ENCODE measurements at regions not wholly inside any gene's neighbourhood (a gene's known extent, or its start where the extent isn't known, plus 50 kb on each side); places are given as distances from the start of the nearest gene placed in this dataset.

DNA sequence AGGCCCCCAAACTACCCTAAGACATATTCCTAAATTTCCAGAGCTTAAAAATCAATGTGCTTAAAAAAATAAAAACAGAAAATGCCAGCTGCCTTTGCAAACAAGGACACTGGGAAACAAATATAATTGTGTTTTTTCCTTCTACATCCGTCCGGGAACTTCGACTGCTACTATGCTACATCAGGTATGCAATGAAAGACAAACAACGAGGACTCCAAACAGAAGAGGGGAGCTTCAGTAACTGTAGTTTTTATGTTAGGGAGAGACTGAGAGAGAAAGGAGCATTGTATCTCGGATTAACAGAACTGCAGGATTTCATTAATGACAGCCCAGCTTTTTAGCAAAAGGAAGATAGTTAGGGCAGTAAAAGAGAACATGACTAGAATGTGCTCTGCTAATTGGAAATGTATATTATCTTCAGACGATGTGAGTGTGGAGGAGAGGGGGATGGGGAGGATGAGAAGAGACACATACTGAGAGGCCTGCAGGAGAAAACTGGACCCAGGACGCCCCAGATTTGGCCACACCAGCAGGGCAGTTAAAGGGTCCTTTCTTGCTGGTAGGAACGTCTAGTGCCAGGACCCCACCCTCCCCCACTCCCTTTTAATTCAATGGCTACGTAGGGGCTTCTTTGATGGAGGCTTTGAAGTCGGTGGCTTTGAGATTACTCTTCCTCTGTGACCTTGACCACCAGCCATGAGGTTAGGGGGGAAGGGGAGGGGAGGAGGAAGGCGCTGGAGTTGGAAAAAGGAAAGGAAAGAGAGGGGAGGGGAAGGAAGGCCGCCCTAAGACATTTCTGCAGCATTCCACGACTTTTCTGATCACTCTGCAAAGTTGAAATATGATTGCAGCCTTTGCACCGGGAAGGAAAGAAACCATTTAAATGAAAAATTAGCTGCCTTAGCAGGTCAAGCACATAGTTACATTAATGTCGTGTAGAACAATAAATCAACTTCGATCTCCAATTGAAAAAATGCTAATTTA, 187.1 kb downstream of the BLID start:
- no peak for TF ChIP-seq CTCF (IDR thresholded peaks at IDR 0.05; ENCODE audit: extremely low read depth, missing control alignments)
- DNase-seq (ENCODE audit: low spot score), result no peak

DNA sequence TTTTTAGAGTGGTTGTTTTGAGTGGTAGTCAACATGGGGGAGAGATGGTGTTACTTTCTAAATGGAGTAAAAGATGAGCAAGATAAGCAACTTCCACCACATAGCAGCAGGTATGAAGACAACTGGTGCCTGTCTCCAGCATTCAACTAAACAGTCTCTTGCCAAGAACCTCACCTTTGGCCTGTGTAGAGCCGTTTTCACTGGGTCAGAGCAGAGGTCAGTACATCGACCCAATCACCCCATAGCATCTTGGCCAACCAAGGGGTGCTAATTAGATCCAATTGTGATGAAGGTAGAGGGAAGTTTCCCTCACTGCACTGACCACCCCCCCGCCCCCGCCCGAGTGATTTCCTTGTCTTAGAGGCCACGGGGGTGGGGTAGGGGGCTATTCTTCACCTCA, 188.2 kb downstream of the BLID start:
- no peak for TF ChIP-seq CTCF (IDR thresholded peaks at IDR 0.05; ENCODE audit: extremely low read depth, missing control alignments)
- DNase-seq (ENCODE audit: low spot score), result no peak

DNA sequence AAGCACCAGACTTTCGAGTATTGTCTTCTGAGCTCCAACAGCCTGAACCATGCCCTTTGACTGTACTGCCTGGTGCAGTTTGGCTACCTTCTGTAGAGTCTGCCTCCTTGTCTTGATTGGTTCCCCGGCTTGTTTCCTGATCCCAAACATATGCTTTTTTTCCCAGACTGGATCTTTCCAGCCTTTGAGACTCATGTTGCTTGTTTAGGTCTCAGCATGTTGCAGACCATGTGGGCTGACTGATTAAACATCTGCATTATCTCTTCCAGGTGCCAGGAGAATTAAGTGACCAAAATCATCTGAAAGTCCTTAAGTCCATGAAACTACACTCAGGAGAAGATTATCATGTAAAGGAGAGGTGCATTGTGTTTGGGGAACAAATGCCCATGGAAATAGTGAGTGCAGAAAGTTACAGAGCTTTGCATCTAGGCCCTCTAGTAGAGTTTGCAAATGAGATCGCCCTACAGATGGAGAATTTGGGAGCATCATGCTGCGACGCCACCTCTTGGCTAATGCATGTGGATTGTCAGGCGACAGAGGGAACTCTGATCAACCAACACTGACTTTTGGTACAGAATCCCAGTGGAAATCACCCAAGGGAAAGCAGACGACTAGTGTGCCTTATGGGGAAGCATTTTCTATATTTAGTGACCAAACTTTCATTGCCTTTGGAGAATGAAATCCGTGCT, 188.8 kb downstream of the BLID start:
- TF ChIP-seq CTCF (IDR thresholded peaks at IDR 0.05; ENCODE audit: extremely low read depth, missing control alignments), result no peak
- DNase-seq (ENCODE audit: low spot score), result no peak

DNA sequence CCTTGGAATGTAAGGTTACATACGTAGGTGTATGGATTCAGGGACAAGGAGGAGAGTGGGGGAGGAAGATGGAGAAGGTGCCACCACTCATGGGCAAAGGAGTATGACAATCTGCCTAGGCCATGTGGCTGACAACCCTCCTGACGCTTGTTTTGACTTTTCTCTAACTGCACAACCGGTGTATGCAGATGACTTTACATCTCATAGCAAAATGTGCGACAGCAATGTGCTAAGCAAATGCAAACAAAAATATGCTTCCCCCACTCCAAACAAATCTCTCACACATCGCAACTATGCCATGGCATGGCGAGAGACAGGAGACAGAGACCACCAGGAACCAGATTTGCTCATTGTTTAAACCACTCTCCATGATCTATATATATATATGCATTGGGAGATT, 191.8 kb downstream of the BLID start:
- no peak for DNase-seq (ENCODE audit: low spot score)
- no peak for TF ChIP-seq CTCF (IDR thresholded peaks at IDR 0.05; ENCODE audit: extremely low read depth, missing control alignments)

DNA sequence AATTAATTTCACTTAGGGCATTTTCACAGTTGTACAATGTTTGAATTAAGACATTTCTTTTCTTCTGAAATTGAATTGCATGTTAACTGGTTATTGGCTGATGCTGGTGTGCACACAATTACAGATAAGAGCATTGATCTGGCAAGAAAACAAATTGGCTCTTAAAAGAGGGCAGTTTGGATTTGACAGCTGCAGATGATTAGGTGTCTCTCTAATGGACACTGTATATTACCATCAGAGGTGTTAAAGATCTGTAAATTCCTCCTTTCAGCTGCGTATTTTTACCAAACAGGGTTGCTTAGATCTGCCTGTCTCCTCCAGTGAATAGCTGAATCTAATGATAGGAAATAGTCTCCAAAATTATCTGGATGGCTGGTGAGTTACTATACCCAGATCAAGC, 198.5 kb downstream of the BLID start:
- no peak for TF ChIP-seq CTCF (IDR thresholded peaks at IDR 0.05; ENCODE audit: extremely low read depth, missing control alignments)
- no peak for DNase-seq (ENCODE audit: low spot score)

DNA sequence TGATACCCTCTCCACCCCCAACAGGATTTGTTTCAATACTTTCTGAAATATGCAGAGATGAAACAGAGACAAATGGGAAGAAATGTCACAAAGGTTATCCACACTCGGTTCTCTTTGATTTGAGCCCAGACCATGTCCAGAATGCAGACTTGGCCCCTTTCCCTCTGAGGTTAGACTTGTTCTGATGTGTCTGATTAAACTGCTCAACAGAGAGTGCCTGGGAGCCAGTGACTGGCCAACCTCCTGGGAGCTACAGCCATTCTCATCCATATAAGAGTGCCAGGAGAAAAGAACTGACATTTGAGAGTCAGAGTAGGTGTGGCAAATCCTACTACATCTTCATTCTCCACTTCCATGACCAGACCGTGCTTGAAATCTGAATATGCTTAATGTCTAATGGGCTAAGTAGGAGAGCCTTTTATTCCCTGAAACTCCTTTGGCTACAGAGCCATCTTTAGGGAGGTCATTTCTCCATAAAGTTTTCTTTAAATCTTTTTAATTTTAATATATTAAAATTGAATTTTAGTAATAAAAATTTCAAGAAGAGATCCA, 201.4 kb downstream of the BLID start:
- no peak for TF ChIP-seq CTCF (IDR thresholded peaks at IDR 0.05; ENCODE audit: extremely low read depth, missing control alignments)
- no peak for DNase-seq (ENCODE audit: low spot score)

DNA sequence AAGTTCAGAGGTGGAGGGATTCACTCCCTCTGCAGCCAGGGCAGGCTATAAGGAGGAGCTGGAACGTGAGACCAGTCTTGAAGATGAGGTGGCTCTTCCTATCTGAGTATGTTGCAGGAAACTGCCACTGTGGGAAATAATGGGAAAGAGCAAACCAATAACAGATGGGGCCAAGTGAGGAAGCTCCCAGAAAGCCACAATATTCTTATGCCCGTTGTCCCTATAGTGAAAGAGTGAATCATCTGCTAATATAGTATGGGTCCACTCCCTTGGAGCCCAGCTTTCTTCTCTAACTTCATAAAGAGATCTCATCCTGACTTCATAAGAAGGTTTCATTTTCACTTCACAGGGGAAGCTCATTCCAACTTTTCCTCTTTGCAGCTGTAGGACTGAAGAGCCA, 206.4 kb downstream of the BLID start:
- TF ChIP-seq CTCF (IDR thresholded peaks at IDR 0.05; ENCODE audit: extremely low read depth, missing control alignments), result no peak
- no peak for DNase-seq (ENCODE audit: low spot score)

Data from GM20000 (cell line).